ENCODE measurements at regions not wholly inside any gene's neighbourhood (a gene's known extent, or its start where the extent isn't known, plus 50 kb on each side); places are given as distances from the start of the nearest gene placed in this dataset.

DNA sequence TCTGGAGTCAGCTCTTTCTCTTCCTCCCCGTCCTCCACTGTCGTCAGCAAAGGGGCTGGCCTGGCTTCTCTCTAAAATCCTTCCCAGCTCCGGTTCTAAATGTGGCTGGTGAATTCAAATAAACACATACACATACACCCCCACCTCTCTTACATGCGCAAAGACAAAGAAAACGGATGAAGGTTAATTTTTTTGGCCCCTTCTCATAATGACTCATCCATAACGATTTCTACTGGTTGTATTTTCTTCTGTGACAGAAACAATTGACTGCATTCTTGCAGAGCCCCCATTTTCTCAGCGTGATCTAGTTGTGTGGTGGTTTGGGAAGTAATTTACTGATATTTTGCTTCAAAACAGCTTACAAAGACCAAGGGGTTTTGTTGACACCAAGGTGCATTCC, 130.0 kb upstream of the NTM start:
- Histone ChIP-seq H3K27me3 (replicated peaks; ENCODE audit: control insufficient read depth, insufficient read depth, low read length) (no peaks in the 10 kb centered on the region; the same call in 1 of the 2 replicates), H3K36me3 (ENCODE audit: control insufficient read depth, insufficient read depth, low read length) (no peaks in the 10 kb centered on the region), H3K4me3 (replicated peaks; ENCODE audit: low read depth, low read length) (no peak overlapping the region)
- TF ChIP-seq, protein P1, sequence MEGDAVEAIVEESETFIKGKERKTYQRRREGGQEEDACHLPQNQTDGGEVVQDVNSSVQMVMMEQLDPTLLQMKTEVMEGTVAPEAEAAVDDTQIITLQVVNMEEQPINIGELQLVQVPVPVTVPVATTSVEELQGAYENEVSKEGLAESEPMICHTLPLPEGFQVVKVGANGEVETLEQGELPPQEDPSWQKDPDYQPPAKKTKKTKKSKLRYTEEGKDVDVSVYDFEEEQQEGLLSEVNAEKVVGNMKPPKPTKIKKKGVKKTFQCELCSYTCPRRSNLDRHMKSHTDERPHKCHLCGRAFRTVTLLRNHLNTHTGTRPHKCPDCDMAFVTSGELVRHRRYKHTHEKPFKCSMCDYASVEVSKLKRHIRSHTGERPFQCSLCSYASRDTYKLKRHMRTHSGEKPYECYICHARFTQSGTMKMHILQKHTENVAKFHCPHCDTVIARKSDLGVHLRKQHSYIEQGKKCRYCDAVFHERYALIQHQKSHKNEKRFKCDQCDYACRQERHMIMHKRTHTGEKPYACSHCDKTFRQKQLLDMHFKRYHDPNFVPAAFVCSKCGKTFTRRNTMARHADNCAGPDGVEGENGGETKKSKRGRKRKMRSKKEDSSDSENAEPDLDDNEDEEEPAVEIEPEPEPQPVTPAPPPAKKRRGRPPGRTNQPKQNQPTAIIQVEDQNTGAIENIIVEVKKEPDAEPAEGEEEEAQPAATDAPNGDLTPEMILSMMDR (IDR thresholded peaks at IDR 0.05; ENCODE audit: insufficient read depth, low read length, poor library complexity, severe bottlenecking): no peak
- no peak for DNase-seq (ENCODE audit: extremely low read depth, insufficient read length)

DNA sequence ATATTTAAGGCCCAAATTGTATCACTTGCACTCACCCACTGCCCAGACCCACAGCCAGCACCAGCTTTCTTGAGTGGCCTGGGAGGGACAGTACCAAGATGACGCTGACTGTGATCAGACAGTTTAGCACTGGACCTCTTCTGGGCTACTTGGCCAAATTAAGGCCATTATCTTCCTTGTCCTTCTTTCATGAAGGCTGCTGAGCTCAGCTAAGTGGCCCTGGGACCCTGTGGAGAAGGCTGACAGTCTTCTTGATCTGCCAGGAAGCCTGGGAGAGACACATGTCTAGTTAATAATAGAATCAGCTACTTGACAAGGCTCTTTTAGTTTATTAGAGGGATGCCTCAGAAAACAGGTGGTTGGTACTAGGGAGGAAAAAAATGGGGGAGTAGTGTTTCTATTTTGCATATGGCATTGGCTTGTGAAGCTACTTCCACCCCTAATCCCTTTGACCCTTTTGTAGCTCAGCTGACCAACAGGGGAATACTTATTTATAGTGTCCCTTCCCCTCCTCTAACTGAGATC, 127.9 kb upstream of the NTM start:
- Histone ChIP-seq H3K4me3 (replicated peaks; ENCODE audit: low read depth, low read length) (no peak overlapping the region), H3K36me3 (ENCODE audit: control insufficient read depth, insufficient read depth, low read length) (no peaks in the 10 kb centered on the region), H3K27me3 (replicated peaks; ENCODE audit: control insufficient read depth, insufficient read depth, low read length) (no peaks in the 10 kb centered on the region; the same call in 1 of the 2 replicates)
- TF ChIP-seq, protein P1 (IDR thresholded peaks at IDR 0.05; ENCODE audit: insufficient read depth, low read length, poor library complexity, severe bottlenecking): no peak
- no peak for DNase-seq (ENCODE audit: extremely low read depth, insufficient read length)

DNA sequence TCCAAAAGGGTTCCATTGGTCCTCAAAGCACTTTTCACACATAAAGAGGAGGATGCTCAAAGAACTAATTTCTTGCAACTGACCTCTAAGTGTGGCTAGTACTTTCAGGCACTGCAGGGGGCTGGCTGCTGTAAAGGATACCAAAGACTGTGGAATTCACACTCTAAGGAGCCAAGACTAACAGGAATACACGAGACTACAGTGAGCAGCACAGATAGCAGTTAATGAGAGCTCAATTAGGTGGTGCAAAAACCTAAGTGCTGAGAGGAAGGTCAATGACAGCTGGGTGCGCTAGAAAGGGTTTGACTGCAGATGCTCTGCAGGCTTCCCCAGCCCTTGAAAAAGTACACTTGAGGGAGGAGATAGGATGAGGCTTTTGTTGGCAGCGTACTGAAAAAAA, 124.3 kb upstream of the NTM start:
- DNase-seq (ENCODE audit: extremely low read depth, insufficient read length): no peak
- no peak overlapping the region for H3K4me3 ChIP-seq (replicated peaks; ENCODE audit: low read depth, low read length)
- no peaks in the 10 kb centered on the region for H3K36me3 ChIP-seq (ENCODE audit: control insufficient read depth, insufficient read depth, low read length)
- TF ChIP-seq, protein P1 (IDR thresholded peaks at IDR 0.05; ENCODE audit: insufficient read depth, low read length, poor library complexity, severe bottlenecking): no peak
- H3K27me3 ChIP-seq (replicated peaks; ENCODE audit: control insufficient read depth, insufficient read depth, low read length): no peaks in the 10 kb centered on the region; the same call in none of the 2 replicates

DNA sequence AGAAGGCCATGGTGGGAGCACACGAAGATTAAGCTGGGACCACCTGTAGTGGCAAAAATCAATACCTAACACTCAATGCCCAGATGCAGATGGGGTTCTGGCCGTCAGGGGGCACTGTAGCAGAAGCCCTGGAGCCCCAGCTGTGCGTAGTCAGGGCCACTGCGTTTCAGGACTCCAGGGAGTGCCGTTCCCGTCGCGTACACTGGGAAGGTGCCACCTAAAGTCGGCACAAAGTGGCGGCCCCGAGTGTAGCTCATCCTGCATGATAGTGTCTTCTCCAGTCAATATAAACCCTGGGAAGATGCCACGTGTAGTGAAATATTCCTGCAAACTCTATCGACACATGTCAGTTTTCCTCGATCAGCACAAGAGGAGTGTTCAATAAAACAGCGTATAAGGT, 123.8 kb upstream of the NTM start:
- H3K36me3 ChIP-seq (ENCODE audit: control insufficient read depth, insufficient read depth, low read length): no peaks in the 10 kb centered on the region
- TF ChIP-seq, protein P1 (IDR thresholded peaks at IDR 0.05; ENCODE audit: insufficient read depth, low read length, poor library complexity, severe bottlenecking): peak; percentile 73
- peak; percentile 4 for DNase-seq (ENCODE audit: extremely low read depth, insufficient read length)
- H3K27me3 ChIP-seq (replicated peaks; ENCODE audit: control insufficient read depth, insufficient read depth, low read length): no peaks in the 10 kb centered on the region; the same call in none of the 2 replicates
- no peak overlapping the region for H3K4me3 ChIP-seq (replicated peaks; ENCODE audit: low read depth, low read length)

DNA sequence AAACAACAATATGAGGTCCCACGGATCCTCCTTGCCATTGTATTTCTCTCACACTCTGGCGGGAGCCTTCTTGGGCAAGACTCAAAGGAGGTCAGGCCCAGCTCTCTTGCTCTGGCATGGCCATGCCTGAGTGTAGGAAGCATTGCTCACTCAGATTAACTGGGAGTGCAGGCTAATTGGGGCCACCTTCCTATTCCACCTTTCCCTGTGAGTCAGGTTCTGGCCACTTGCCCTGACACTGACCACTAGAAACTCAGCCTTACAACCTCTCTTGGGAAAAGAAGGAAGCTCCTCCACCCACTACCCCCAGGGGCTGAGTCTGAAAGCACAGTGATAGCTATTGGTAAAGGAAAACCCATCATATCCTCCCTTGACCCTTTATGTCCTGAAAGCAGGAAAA, 121.8 kb upstream of the NTM start:
- Histone ChIP-seq H3K4me3 (replicated peaks; ENCODE audit: low read depth, low read length) (no peak overlapping the region), H3K27me3 (replicated peaks; ENCODE audit: control insufficient read depth, insufficient read depth, low read length) (no peaks in the 10 kb centered on the region; the same call in none of the 2 replicates), H3K36me3 (ENCODE audit: control insufficient read depth, insufficient read depth, low read length) (no peaks in the 10 kb centered on the region)
- DNase-seq (ENCODE audit: extremely low read depth, insufficient read length): no peak
- TF ChIP-seq, protein P1 (IDR thresholded peaks at IDR 0.05; ENCODE audit: insufficient read depth, low read length, poor library complexity, severe bottlenecking): no peak

All from GM06990 (cell line).